ENCODE measurements at regions not wholly inside any gene's neighbourhood (a gene's known extent, or its start where the extent isn't known, plus 50 kb on each side); places are given as distances from the start of the nearest gene placed in this dataset.

DNA sequence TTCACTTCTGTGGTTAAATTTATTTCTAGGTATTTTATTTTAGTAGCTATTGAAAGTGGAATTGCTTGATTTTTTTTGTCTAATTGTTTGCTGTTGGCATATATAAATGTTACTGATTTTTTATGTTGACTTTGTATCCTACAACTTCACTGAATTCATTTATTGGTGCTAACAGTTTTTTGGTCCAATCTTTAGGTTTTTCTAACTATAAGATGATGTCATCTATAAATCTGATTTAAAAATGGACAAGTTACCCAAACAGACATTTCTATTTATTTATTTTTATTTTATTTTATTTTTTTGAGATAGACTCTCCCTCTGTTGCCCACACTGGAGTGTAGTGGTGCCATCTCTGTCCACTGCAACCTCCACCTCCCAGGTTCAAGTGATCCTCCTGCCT lies 162.3 kb downstream of the COX7C start:
- no peak for DNase-seq (ENCODE audit: low spot score)

- no peak for DNase-seq (ENCODE audit: low spot score)
These were observed 169.2 kb downstream of the COX7C start for GRCh38 chr5:86786955-86787354.

DNA sequence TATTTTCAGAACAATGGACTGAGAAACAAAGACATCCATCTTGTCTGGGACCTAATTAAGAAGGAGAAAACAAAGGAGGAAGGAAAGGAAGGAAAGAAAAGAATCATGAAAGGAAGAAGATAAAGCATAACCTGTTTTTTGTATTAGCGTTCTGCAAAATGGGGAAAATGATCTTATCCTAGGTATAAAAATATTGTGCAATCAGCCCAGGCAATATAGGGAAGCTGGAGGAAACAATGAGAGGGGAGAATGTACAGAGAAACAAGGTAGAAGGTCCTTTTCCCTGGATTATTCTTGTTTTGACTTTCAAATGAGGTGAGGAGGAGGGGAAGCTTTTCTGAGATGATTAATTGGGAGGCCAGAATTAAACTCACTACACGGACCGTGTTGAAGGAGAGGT lies 177.9 kb downstream of the COX7C start:
- no peak for DNase-seq (ENCODE audit: low spot score)

DNA sequence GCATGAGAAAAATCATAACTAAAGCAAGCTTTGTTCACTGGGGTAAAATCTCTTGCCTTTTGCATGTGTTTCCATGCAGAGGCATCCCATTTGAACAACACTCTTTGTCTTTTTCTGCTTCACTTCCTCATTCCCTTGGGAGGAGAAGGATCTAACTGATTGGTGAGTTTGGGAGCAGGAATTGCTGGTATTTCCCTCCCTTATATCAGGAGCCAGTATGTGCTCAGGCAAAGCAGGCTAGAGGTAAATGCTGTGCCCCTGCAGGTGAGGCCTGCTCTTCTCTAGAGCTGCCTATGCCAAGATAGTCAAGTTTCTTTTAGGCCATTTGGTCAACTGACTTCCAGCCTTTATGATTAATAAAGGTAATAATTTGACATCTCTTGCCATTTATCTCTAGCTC lies 179.9 kb downstream of the COX7C start:
- DNase-seq (ENCODE audit: low spot score) = peak; percentile 59

GRCh38 chr5:86806206-86806605 lies 188.5 kb downstream of the COX7C start:
- DNase-seq (ENCODE audit: low spot score) = peak; percentile 93

- DNase-seq (ENCODE audit: low spot score) = no peak
These were observed 189.6 kb downstream of the COX7C start for GRCh38 chr5:86807046-86808031.

DNA sequence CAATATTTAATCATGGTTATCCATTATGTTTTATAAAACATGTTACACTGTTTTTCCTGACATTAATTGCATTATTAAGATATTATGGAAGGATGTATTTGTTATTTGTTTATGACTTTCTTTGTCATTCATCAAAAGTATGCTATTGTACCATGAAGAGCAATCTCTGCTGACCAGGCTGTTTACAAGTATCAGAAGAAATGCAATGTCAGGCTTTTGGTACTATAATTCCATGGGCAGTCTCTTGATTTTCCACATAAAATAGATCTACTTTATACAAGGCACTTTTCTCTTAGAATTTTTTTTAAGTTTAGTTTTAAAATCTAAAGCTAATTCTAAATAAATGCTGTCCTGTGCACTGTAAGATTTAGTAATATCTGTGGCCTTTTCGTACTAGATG lies 196.6 kb downstream of the COX7C start:
- no peak for DNase-seq (ENCODE audit: low spot score)

DNA sequence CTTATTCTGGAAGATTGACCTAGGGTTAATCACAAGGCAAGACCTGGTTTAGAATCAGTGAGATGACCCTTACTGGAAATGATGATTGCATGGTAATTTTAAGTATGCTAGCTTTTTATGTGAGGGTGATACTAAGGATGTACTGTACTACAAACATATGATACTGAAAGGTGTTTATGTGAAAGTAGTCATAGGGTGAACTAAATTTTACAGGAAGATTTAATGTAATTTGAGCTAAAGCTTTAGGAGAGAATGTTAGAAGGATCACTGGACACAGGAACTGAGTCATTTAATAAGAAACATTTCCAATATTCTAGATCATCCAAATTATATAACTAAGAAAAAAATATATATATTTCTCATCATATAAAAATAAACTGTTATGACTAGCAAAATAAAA lies 197.2 kb downstream of the COX7C start:
- DNase-seq (ENCODE audit: low spot score) = no peak

GRCh38 chr5:86824637-86825036 lies 206.9 kb downstream of the COX7C start:
- no peak for DNase-seq (ENCODE audit: low spot score)

DNA sequence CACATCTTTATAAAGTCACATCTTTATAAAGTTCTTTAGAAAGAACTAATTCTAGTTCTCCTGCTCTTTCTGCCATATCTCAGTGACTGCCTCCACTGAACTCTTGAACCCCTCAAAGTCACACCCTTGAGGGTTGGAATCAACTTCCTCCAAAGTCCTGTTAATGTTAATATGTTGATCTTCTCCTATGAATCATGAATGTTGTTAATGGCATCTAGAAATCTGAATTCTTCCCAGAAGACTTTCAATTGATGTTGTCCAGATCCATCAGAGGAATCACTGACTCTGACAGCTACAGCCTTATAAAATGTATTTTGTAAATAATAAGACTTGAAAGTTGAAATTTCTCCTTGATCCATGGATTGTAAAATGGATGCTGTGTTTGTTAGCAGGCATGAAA lies 213.4 kb downstream of the COX7C start:
- no peak for DNase-seq (ENCODE audit: low spot score)

GRCh38 chr5:86833868-86834267 lies 216.1 kb downstream of the COX7C start:
- DNase-seq (ENCODE audit: low spot score) = no peak

DNA sequence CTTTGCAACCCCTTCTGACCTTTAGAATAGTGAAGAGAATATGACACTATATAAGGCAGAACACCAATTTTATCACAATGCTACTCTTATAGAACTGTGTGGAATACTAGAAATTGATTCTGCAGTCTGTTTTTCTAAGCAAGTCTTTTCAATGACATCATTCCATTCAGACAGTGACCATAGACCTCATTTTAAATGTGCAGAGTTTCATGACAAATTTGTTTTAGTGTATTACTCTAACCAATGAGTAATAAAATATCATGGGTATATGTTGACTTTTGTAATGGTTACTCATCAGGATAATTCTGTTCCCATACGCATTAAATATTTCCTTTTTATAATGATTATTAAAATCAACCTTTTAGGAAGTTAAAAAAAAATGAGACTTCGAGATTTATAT lies 219.9 kb downstream of the COX7C start:
- DNase-seq (ENCODE audit: low spot score) = no peak

DNA sequence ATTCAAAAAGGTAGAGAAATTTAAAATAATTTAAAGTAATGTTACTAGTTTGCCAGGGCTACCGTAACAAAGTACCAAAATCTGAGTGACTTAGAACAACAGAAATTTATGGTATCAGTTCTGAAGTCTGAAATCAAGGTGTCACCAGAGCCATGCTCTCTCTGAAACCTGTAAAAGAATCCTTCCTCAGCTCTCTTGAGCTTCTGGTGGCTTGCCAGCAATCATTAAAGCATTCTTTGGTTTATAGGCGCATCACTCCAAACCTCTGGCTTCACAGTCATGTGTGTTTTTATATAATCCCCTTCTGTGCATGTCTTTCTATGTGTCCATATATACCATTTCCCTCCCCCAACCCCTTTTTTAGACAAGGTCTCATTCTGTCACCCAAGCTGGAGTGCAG lies 220.3 kb downstream of the COX7C start:
- no peak for DNase-seq (ENCODE audit: low spot score)

DNA sequence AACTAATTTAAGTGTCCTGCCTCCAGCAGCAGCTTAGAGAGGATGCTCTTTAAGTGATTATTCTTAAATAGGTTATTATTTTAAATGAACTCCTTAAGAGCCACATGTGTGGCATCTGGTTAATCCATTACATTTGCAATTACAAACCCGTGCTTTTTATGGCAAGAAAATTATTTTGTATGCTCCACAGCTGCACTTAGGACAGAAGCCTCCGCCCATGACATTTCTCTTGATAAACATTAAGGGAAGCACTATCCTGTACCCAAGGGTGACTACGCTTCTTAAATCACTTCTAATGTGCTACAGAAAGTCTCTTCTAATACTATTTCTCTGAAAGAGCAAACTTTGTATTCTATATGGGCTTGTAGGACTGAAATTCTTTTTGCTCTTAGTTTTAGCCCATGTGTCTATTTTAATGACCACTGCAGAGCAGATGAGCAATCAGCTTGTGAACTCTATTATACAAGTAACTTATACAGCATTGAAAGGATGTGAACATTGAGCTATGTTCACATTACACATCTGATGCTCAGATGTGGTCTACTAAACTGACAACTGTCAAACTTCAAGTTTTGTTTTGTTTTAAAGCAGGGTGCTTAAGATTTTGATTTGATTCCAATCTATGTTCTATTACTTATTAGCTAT lies 223.4 kb downstream of the COX7C start:
- DNase-seq (ENCODE audit: low spot score) = no peak

DNA sequence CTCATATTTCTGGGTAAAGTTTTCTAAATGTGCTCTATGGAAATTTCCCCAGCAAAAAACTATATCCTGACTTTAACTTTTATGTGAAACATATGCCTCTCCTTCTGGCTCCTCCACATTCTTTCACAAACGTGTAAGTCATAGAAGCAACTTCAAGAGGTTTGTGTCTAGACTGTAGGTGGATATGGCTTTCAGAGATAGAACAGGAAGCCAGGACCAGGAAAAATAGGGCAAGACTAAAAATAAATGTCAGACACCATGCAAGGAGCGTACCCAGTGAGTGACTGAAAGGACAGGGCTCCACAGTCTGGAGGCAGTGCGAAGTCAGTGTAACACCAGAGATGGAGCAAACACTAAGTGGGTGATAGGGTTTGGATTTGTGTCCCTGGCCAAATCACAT lies 240.7 kb downstream of the COX7C start:
- no peak for DNase-seq (ENCODE audit: low spot score)

DNA sequence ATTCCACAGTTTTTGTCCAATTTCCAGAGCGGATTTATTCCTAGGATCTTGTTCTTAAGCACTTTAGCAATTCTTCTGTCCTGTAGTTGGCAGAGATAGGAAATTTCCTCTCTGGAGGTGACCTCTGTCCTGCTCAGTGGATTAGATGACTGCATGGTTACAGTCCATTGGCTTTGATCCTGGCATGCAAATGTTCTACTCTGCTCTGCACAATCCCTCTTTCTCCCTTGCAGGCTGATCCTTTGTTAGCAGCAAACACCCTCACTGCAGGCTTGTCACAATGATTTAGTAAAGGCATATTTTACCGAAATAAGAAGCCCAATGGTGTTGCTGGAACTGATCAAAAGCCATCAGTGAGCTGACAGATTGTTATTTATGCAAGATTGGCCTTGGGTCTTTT lies 243.8 kb downstream of the COX7C start:
- peak; percentile 13 for DNase-seq (ENCODE audit: low spot score)

GRCh38 chr5:86862093-86862492 lies 244.4 kb downstream of the COX7C start:
- DNase-seq (ENCODE audit: low spot score) = no peak

GRCh38 chr5:86864051-86864450 lies 246.3 kb downstream of the COX7C start:
- DNase-seq (ENCODE audit: low spot score) = no peak

DNA sequence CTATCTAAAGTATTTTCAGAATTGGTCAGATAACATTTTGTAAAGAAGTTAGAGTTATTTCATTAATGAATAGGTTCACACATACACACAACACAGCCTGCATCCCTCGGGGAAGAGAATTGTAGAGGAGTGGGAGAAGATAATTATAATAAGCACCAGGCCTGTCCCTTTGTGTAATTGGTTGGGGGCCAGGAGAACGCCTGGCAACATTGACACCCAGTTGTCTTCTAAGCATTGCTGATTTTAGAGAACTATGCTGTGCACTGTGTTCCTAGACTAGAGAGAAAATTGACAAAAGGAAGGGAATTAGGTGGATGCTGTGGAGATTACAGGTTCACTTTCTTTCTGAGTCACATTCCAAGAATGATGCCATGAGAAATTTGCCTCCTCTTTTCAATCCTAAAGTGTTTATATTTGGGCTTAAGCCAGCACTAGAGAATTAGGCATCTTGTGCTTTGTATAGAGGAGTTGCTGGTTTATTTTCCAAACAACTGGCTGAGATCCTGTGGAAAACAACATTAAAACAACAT lies 247.6 kb downstream of the COX7C start:
- no peak for DNase-seq (ENCODE audit: low spot score)

- DNase-seq (ENCODE audit: low spot score) = no peak
These were observed 248.3 kb downstream of the COX7C start for GRCh38 chr5:86866036-86866435.

DNA sequence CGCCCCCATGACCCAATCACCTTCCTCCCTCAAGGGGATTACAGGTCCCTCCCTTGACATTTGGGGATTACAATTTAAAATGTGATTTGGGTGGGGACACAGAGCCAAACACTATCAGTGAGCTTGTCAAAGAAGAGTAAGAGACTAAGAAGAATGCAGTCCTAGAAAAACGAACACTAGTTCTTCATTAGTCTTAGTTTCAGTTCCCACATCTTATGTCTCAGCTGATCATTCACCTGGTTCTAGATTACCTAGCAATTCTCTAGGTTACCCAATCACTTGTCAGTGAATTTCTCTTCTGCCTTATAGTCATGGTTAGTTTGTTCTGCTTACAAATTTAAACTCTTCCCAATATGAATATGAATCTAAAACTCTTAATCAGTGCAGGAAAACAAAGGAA lies 251.5 kb downstream of the COX7C start:
- no peak for DNase-seq (ENCODE audit: low spot score)

DNA sequence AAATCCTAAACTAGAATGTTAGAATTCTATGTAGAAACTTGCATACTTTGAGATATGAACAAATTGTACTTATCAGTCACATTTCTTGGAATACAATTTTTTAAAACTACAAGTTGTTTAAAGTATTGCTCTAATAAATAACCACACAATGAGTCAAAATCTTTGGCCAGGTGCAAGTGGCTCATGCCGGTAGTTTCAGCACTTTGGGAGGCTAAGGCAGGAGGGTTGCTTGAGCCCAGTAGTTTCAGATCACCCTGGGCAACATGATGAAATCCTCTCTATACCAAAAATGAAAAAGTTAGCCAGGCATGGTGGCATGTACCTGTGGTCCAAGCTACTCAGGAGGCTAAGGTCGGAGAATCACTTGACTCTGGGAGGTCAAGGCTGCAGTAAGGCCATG lies 257.8 kb downstream of the COX7C start:
- DNase-seq (ENCODE audit: low spot score) = no peak

DNA sequence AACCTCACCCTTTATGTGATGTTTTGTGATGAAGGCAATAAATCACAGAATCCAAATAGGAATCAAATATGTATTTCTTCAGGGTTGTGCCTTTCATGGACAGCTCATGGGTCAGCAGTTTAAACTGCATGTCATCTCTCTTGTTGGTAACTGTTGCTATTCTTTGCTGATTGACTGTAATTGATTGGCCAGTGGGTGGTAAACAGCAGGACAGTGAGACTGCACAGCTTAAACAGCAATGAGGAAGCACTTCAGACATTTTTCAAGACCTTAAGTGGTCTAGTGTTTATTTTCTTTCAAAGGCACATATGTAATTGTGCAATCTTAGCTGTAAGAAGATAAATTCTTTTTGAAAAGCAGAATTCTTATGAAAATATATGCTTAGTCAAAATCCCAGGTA lies 260.5 kb downstream of the COX7C start:
- DNase-seq (ENCODE audit: low spot score) = no peak

Measured in kidney tubule cell (primary cell).